H7 (cell line): ENCODE measurements at regions not wholly inside any gene's neighbourhood (a gene's known extent, or its start where the extent isn't known, plus 50 kb on each side); places are given as distances from the start of the nearest gene placed in this dataset.
A peak's percentile ranks its signal among the peaks of the same experiment; 100 is the strongest.

Source experiments
- DNase-seq: peaks from one replicate; pipeline ENCODE4 v3.0.0; 2012
- H3K27me3 ChIP-seq: 2 replicates; pipeline ENCODE4 v1.6.0; 2011; ENCODE audit warnings: mild to moderate bottlenecking, low read length; ENCODE audit not compliant: control insufficient read depth, insufficient read depth
- H3K36me3 ChIP-seq: replicated peaks from 2 replicates; pipeline ENCODE4 v1.5.1; 2011; ENCODE audit warnings: low read length; ENCODE audit not compliant: control insufficient read depth, insufficient read depth
- H3K4me3 ChIP-seq: 2 replicates; pipeline ENCODE4 v1.5.1; 2011; ENCODE audit warnings: low read depth, mild to moderate bottlenecking, control low read depth, low read length, moderate library complexity; ENCODE audit not compliant: insufficient read depth

- Histone ChIP-seq H3K27me3 (no peaks in the 10 kb centered on the region), H3K36me3 (no peaks in the 10 kb centered on the region), H3K4me3 (no peak overlapping the region)
- DNase-seq = no peak
Measured at GRCh38 chr21:21605521-21605920, 607.3 kb downstream of the NCAM2 start.

GRCh38 chr21:21606041-21606440 lies 607.8 kb downstream of the NCAM2 start:
- DNase-seq = no peak
- Histone ChIP-seq H3K27me3 (no peaks in the 10 kb centered on the region), H3K4me3 (no peak overlapping the region), H3K36me3 (no peaks in the 10 kb centered on the region)

- no peaks in the 10 kb centered on the region; the same call in 1 of the 2 replicates for H3K27me3 ChIP-seq
- H3K36me3 ChIP-seq = no peaks in the 10 kb centered on the region
- H3K4me3 ChIP-seq = no peak overlapping the region
- DNase-seq = peak; percentile 2
Measured at GRCh38 chr21:21612466-21612865, 614.3 kb downstream of the NCAM2 start.

GRCh38 chr21:21614966-21615365 lies 616.8 kb downstream of the NCAM2 start:
- Histone ChIP-seq H3K4me3 (no peak overlapping the region), H3K36me3 (no peaks in the 10 kb centered on the region), H3K27me3 (no peaks in the 10 kb centered on the region; the same call in 1 of the 2 replicates)
- DNase-seq = no peak

GRCh38 chr21:21622460-21623234 lies 624.4 kb downstream of the NCAM2 start:
- Histone ChIP-seq H3K4me3 (no peak overlapping the region), H3K27me3 (no peaks in the 10 kb centered on the region), H3K36me3 (no peaks in the 10 kb centered on the region)
- DNase-seq = no peak

GRCh38 chr21:21624674-21625073 lies 626.5 kb downstream of the NCAM2 start:
- no peaks in the 10 kb centered on the region for H3K36me3 ChIP-seq
- no peak for DNase-seq
- H3K4me3 ChIP-seq = no peak overlapping the region
- H3K27me3 ChIP-seq = no peaks in the 10 kb centered on the region

DNA sequence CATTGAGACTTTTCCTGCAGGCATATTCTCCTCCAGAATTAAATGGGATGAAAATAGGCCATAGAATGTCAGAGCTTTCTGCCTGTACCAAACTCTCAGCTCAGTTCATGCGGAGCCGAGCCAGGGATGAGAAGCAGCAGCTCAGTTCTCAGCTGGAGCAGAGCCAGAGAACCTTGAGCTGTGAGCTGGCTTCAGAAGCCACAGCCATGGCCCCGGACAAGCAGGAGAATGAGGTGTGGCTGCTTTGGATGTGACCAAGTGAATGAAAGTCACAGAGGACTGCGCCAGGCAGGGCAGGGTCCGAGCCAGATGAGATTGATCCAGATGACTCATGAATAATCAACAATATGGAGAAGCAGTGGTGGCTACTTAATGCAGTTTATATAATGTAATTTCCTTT lies 633.8 kb downstream of the NCAM2 start:
- Histone ChIP-seq H3K27me3 (no peaks in the 10 kb centered on the region), H3K4me3 (no peak overlapping the region), H3K36me3 (no peaks in the 10 kb centered on the region)
- DNase-seq = no peak

DNA sequence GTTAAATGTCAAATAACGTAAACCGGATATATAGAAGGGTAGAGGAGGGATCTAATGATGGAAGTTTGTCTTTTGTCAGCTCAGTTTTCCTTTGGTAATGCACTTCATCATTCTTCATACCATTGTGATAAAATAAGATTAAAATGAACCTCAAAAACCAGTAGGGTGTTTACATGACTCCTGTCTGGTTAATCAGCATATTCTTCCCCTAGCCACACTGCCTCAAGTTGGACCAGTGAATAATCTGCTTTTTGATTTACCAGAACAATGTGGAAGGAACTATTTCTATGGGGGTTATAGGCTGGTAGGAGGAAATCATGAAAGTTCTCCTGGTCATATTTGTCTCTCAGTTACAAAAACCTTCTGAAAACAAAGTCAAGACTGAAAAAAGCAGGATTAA lies 634.7 kb downstream of the NCAM2 start:
- no peak for DNase-seq
- no peaks in the 10 kb centered on the region for H3K27me3 ChIP-seq
- H3K4me3 ChIP-seq = no peak overlapping the region
- H3K36me3 ChIP-seq = no peaks in the 10 kb centered on the region

DNA sequence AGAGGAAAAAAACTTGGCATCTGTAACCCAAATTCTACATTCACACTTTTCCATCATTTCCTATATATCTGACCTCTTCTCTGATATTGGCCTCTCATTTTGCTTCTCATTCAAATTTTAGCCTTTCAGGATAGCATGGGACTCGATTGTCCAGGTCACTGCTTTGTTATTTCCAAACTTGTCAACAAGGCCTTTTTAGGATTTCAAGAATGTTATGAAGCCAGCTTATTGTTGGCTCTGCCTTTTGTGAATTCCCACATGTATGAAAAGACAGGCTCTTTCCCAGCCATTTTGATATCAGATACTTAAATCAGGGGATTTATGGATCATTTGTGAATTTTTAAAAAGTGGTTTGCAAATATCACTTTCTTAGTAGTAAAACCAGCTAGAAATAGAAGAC lies 663.5 kb downstream of the NCAM2 start:
- H3K36me3 ChIP-seq = no peaks in the 10 kb centered on the region
- H3K27me3 ChIP-seq = no peaks in the 10 kb centered on the region
- DNase-seq = no peak
- H3K4me3 ChIP-seq = no peak overlapping the region

GRCh38 chr21:21662776-21663175 lies 664.6 kb downstream of the NCAM2 start:
- no peak for DNase-seq
- no peaks in the 10 kb centered on the region for H3K27me3 ChIP-seq
- H3K36me3 ChIP-seq = no peaks in the 10 kb centered on the region
- H3K4me3 ChIP-seq = no peak overlapping the region

DNA sequence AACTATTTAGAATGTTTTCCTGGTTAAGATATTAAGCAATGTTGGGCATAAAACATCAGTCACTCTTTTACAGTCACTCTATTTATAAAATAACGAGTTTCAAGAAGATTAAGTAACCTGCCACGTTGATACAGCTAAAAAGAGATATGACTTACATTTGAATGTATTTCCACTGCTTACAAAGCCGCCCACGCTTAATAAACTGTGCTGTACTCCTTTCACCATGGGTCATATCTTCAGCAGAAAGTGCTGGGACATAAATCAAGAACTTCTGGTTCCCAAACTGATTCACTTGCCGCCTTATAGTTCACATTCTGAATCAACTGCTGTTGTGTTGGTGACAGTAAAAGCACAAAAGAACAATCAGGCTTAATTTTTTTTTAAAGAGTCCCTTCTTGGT lies 666.7 kb downstream of the NCAM2 start:
- DNase-seq = no peak
- no peaks in the 10 kb centered on the region for H3K27me3 ChIP-seq
- H3K36me3 ChIP-seq = no peaks in the 10 kb centered on the region
- H3K4me3 ChIP-seq = no peak overlapping the region

GRCh38 chr21:21666689-21667088 lies 668.5 kb downstream of the NCAM2 start:
- H3K4me3 ChIP-seq = no peak overlapping the region
- no peaks in the 10 kb centered on the region for H3K27me3 ChIP-seq
- H3K36me3 ChIP-seq = no peaks in the 10 kb centered on the region
- no peak for DNase-seq

GRCh38 chr21:21668198-21668597 lies 670.0 kb downstream of the NCAM2 start:
- Histone ChIP-seq H3K27me3 (no peaks in the 10 kb centered on the region), H3K36me3 (no peaks in the 10 kb centered on the region), H3K4me3 (no peak overlapping the region)
- no peak for DNase-seq

DNA sequence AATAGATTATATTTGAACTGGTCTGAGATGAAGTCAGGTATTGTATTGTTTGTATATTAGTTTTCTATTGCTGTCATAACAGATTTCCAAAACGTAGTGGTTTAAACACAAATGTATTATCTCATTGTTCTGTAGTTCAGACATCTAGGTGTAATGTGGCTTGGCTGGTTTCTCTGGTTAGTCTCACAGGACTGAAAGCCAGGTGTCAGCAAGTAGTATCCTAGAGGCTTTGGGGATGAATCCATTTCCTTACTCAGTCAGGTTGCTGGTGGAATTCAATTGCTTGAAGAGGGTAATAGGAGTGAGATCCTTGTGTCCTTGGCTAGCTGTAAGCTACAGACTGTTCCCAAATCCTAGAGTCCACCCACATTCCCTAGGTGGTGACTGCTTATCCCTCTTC lies 675.8 kb downstream of the NCAM2 start:
- Histone ChIP-seq H3K4me3 (no peak overlapping the region), H3K36me3 (no peaks in the 10 kb centered on the region), H3K27me3 (no peaks in the 10 kb centered on the region)
- DNase-seq = no peak

GRCh38 chr21:21675601-21676000 lies 677.4 kb downstream of the NCAM2 start:
- no peaks in the 10 kb centered on the region for H3K27me3 ChIP-seq
- H3K4me3 ChIP-seq = no peak overlapping the region
- DNase-seq = no peak
- H3K36me3 ChIP-seq = no peaks in the 10 kb centered on the region

- H3K36me3 ChIP-seq = no peaks in the 10 kb centered on the region
- no peak overlapping the region for H3K4me3 ChIP-seq
- H3K27me3 ChIP-seq = no peaks in the 10 kb centered on the region
- DNase-seq = no peak
Measured at GRCh38 chr21:21682172-21682571, 684.0 kb downstream of the NCAM2 start.
